Tibial nerve (tissue), 4 donors: ENCODE measurements at regions not wholly inside any gene's neighbourhood (a gene's known extent, or its start where the extent isn't known, plus 50 kb on each side); places are given as distances from the start of the nearest gene placed in this dataset.

ENCODE experiments used
- EP300 ChIP-seq, 2 donors: sonication (generic); formaldehyde crosslinking; IDR thresholded peaks; one replicate each; pipeline ENCODE4 v1.6.1; 2017; ENCODE audit warnings: antibody characterized with exemption in 2 of 2, mild to moderate bottlenecking in 1 of 2
- POLR2A ChIP-seq, 2 donors: fragments of 450-650 bp; IDR thresholded peaks; one replicate each; pipeline ENCODE4 v1.6.1; 2017; ENCODE audit warnings: antibody characterized with exemption in 2 of 2, mild to moderate bottlenecking in 2 of 2, moderate library complexity in 2 of 2
- TF ChIP-seq, protein P1 (sequence below), 5 experiments: fragments of 200-600 bp in 3 of 5; fragments of 450-650 bp in 2 of 5; sonication (generic) in 3 of 5; IDR thresholded peaks; one replicate each; pipeline ENCODE4 v1.5.1; 2016 to 2019; ENCODE audit warnings: antibody characterized with exemption in 5 of 5, mild to moderate bottlenecking in 3 of 5, moderate library complexity in 2 of 5

DNA sequence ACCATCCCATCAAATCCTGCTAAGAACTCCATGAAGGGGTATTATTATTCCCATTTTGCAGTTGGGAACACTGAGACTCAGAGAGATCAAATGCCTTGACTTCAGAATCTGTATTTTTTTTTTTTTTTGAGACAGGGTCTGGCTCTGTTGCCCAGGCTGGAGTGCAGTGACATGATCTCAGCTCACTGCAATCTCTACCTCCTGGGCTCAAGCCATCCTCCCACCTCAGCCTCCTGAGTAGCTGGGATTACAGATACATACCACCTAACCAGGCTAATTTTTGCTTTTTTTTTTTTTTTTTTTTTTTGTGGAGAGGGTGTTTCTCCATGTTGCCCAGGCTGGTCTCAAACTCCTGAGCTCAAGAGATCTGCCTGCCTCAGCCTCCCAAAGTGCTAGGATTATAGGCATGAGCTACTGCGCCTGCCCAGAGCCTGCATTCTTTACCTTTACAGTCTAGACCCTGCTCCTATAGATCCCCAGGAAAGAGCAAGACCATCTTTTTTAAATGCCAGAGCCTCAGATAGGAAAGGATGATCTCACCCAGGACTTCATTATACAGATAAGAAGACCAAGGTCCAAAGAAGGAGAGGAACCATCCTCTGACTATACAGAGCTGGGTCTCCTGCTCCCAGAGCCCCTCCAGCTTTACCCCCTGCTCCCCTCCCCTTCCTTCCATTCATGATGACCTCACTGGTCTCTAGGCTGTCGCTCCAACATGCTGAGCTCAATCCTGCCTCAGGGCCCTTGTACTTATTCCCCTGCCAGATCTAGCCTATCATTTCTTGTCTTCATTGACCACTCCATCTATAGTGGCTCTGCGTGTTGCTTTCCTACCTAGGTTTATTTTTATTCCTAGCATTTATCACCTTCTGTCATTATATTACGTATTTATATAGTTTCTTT is 138.6 kb downstream of the CEBPB start:
- TF ChIP-seq, protein P1, sequence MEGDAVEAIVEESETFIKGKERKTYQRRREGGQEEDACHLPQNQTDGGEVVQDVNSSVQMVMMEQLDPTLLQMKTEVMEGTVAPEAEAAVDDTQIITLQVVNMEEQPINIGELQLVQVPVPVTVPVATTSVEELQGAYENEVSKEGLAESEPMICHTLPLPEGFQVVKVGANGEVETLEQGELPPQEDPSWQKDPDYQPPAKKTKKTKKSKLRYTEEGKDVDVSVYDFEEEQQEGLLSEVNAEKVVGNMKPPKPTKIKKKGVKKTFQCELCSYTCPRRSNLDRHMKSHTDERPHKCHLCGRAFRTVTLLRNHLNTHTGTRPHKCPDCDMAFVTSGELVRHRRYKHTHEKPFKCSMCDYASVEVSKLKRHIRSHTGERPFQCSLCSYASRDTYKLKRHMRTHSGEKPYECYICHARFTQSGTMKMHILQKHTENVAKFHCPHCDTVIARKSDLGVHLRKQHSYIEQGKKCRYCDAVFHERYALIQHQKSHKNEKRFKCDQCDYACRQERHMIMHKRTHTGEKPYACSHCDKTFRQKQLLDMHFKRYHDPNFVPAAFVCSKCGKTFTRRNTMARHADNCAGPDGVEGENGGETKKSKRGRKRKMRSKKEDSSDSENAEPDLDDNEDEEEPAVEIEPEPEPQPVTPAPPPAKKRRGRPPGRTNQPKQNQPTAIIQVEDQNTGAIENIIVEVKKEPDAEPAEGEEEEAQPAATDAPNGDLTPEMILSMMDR (IDR thresholded peaks at IDR 0.05), result no peak
- no peak for TF ChIP-seq POLR2A (IDR thresholded peaks at IDR 0.05)
- no peak for TF ChIP-seq EP300 (IDR thresholded peaks at IDR 0.05)
